ENCODE measurements at regions not wholly inside any gene's neighbourhood (a gene's known extent, or its start where the extent isn't known, plus 50 kb on each side); places are given as distances from the start of the nearest gene placed in this dataset.

DNA sequence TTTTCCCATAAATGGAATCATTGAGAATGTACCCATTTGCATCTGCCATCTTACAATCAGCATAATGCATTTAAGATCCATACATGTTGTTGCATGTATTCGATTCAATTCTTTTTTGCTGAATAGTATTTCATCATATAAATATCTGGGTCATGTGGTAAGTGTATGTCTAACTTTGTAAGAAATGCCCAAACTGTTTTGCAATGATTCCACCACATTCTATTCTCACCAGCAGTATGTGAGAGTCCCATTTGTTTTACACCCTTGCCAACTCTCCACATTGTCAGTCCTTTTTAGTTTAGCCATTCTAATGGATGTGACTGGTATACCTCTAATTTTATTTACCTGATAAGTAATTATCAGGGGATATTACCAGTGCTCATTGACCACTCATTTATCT, 115.8 kb upstream of the PBX1 start:
- 0% methylated on average over 1 of the region's 1 CpG for whole genome bisulfite sequencing (ENCODE audit: insufficient coverage, low coverage, missing lambda C conversion rate)
- Histone ChIP-seq H3K9ac (ENCODE audit: insufficient read depth in 1 of 2, low read depth in 2 of 2, low read length in 2 of 2) (no peak overlapping the region), H4K20me1 (replicated peaks; ENCODE audit: control insufficient read depth, insufficient read depth, low read length) (no peaks in the 10 kb centered on the region), H3K4me3 (no peak overlapping the region), H3K79me2 (ENCODE audit: control insufficient read depth, insufficient read depth, low read length) (no peaks in the 10 kb centered on the region), H3K9me3 (replicated peaks; ENCODE audit: control insufficient read depth, insufficient read depth, low read depth, low read length) (no peaks in the 10 kb centered on the region; the same call in 1 of the 2 replicates), H3K4me2 (ENCODE audit: insufficient read depth, low read length) (no peak overlapping the region), H3K36me3 (ENCODE audit: control insufficient read depth, insufficient read depth, low read length) (no peaks in the 10 kb centered on the region), H3K27ac (ENCODE audit: extremely low read depth, low read depth, low read length) (no peak overlapping the region), H3K27me3 (ENCODE audit: control insufficient read depth in 2 of 2, insufficient read depth in 2 of 2, low read length in 2 of 2) (no peaks in the 10 kb centered on the region), H3K9me1 (ENCODE audit: control insufficient read depth, insufficient read depth, low read length) (no peaks in the 10 kb centered on the region), H3K4me1 (replicated peaks in 1 of 2; ENCODE audit: control insufficient read depth in 2 of 2, insufficient read depth in 2 of 2, low read length in 2 of 2) (no peaks in the 10 kb centered on the region), H2AFZ (ENCODE audit: low read depth, low read length) (no peak overlapping the region)
- TF ChIP-seq ZNF407 (IDR thresholded peaks at IDR 0.05; ENCODE audit: low read depth), result no peak
- BruUV-seq (replicated peaks), result no TSS peak
- ATAC-seq (no peak), FAIRE-seq (no peak), DNase-seq (ENCODE audit: extremely low read depth in 1 of 4, low spot score in 3 of 4) (no peak)
- intact Hi-C loops (cut with micrococcal nuclease) (no loop called here), in situ Hi-C loops (cut with MboI) (no loop called here)
- CTCF ChIA-PET (ENCODE audit: low intra/inter-chr PET ratio), result no interaction called here
- POLR2A ChIA-PET, result no interaction called here

All from K562 (cell line).